ENCODE measurements at regions not wholly inside any gene's neighbourhood (a gene's known extent, or its start where the extent isn't known, plus 50 kb on each side); places are given as distances from the start of the nearest gene placed in this dataset.

DNA sequence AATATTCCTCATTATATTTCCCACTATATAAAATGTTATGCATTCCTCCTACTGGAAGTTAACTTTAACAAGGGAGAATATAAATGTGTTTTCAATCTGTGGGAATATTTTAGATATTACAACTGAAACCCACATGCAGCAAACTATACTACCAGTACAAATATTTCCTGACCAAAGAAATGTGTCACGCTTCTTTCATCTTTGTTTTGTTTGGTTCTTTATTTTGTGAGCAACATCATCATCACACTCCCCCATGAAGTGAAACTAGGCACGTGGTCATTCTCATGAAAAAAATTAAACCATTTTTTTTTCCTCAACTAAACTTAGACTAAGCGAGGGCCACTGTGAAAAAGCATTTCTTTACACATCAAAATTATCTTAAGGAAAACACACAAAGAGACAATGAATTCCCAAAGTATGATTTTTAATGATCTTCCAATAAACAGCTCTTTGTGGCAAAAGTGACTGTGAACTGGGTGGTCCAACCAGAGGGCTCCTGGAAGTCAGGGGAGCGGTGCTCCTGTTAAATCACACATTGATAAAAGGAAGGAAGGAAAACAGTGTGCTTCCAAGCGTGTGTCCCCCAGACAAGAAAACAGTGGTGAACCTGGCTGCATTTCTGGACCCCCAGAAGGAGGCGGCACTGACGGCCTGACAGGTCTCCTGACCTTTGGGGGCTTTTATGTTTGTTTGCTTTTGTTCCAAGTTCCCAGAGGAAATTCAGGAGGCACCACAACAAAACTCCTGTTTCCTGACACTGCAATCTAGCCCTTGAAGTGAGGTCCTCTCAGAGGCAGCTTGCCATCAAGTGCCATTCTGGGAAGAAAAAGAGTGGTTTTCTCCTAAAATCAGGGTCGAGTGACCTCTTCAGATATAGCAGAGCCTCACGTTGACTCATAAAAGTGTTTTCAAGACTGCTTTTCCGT, 166.8 kb upstream of the FOXQ1 start:
- peak; percentile 87 for DNase-seq

DNA sequence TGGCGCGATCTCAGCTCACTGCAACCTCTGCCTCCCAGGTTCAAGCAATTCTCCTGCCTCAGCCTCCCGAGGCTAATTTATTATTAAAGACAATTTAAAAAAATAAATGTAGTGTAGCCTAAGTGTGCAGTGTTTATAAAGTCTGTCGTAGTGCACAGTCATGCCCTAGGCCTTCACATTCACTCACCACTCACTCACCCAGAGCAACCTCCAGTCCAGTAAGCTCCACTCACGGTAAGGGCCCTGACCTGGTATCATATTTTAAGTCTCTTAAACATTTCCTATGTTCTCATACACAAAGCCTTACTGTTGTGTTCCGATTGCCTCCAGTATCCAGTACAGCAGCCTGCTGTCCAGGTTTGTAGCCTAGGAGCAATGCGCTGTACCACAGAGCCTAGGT, 168.2 kb upstream of the FOXQ1 start:
- peak; percentile 54 for DNase-seq

DNA sequence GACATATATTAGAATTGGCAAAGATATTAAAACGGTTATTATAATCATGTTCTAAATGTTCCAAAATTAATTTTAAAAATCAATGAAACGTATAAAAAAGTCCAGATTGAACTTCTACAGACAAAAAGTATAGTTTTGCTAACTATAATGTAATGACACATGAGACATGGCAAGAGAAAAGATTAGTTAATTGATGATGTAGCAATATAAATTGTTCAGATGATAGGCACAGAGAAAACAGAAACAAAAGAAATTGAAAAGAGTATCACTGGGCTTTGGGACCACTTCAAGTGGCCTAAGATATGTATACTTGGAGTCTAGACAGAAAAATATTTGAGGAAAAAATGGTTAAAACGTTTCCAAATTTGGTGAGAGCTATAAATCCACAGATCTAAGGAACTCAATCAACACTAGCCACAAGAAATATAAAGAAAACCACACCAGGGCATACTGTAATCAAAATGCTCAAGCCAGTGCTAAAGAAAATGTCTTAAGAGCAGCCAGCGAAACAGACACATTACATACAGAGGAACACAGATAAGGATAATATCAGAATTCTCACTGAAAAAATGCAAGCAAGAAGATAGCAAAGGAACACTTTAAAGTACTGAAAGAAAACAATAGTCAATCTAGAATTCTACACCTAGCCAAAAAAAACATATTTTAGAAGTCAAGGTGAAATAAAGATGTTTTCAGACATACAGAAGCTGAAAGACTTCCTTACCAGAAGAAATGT, 172.6 kb upstream of the FOXQ1 start:
- no peak for DNase-seq

- no peak for DNase-seq
Observed at GRCh38 chr6:1137849-1138248, 174.0 kb upstream of the FOXQ1 start.

GRCh38 chr6:1136827-1137226, 175.1 kb upstream of the FOXQ1 start:
- DNase-seq: no peak

DNA sequence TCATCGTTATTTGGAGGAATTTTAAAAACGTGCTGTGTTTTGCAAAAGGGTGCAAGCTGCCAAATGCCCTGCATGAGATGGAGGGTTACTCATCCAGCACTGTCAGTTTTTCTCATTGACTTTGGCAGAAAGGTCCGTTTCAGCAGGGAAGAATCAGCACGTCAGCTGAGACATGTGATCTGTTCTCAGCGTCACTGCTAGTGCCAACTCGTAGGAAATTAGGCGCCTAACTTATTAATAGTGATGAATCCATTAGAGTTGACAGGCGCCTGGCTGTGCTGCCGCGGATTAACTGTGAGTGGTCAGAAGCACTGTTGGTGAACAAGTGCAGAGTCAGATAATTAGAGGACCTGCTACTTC, 175.5 kb upstream of the FOXQ1 start:
- peak; percentile 88 for DNase-seq

DNA sequence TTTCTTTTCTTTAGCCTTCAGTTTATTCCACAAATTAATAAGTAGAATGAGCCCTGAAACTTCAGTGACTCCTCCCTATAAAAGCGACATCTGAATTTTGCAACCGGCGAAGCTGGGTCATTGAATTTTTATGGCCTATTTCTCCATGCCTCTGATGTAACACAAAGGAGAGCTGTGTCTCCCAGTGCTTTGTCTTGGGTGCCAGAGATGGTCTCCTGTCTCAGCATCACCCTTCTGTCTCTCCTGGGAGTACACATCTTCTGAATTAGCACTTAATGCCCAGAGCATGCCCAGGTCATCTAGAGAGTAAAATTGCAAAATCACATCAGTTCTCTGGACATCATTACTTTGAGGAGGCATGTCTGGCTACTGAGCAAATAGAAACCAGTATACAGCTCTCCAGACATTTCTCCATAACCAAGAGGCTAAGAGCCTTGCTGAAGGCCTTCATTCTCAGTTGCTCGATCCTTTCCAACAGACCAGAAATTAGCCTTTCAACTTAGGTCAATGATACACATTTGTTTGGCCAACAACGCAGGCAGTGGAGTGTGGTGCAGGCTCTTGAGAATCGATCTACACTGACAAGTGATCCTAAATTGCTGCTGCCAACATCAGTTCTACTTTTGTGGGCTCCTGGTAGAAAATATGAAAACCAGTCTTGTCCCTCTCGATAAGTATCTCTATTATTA, 176.0 kb upstream of the FOXQ1 start:
- DNase-seq: no peak

- DNase-seq: peak; percentile 92
Observed at GRCh38 chr6:1131285-1132079, 180.4 kb upstream of the FOXQ1 start.

DNA sequence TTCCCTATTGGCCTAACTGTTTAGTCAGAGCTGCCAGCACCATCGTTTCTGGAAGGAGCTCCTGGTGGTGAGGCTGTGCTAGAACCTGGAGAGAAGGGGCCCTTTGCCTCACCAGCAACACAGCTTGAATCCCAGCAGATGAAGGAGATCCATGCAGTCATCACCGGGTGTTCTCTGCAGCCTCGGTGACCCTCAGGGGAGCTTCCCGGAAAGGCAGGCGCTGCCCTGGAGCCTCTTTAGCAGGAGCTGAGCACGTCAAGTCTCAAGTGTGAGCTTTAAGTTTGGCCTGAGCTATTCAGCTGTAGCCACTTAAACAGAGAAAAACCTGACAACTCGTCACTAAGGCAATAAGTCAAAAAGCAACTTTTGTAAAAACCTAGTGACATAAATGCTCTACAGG, 181.2 kb upstream of the FOXQ1 start:
- DNase-seq: no peak

DNA sequence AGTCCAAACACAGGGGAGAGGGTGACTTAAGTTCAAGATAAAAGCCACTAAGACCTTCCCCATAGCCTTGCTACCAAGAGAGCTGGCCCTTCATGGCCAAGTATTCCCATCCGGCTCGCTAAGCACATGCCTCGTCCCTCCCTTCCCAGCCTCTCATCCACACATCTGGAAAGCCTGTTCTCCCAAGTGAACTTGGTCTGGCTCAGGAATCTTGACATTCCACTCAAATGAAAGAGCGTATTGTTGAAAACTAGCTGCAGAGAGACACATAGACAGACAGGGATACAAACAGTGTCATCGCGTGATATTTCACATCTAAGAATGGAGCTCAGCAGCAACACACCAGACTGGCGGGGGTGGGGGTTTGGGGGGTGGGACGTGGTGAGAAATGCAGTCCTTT, 182.8 kb upstream of the FOXQ1 start:
- peak; percentile 80 for DNase-seq

DNA sequence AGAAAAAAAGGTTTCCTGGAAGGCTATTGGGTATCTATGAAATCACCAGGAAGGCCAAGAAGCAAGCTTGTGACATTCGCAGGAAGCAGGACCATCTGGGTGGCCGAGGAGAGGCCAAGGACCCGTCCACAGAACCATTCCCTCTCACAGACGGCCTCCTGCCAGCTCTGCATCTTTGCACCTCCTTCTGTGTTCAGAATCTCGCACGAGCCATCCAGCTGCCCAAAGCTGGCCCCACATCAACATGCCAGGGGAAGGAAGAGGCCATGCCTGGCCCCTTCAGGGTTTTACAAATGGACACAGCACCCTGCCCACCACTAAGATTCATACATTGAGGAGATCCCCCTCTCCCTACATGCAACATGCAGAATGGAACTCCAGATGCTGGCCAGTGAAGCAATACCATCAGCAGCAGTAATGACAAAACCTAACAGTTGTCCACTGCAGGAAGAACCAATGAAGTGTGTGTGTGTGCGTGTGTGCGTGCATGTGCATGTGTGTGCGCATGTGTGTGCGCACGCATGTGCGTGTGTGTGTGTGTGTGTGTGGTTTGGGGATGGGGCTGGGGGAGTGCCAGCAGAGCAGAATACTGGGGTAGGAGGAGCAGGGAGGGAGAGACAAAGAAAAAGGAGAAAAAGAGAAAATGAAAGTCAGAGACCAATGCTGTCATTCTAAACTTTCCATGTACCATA, 184.2 kb upstream of the FOXQ1 start:
- no peak for DNase-seq

GRCh38 chr6:1127129-1127528, 184.8 kb upstream of the FOXQ1 start:
- no peak for DNase-seq

DNA sequence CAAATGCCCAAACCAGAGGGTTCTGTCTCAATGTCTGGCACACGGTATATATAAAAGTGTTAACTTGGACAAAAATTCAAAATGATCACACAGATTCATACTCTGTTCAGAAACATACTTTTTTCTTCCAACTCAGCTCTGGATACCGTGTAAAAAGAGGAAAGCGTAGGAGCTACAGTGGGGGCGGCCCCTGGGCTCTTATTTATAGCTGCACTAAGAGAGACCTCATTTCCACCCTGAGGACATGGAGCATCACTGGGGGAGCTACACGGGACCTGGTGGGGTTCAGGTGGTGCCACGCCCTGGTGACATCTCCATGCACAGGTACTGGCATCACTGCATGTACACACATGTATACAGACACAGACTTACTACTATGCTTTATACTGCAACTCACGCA, 185.9 kb upstream of the FOXQ1 start:
- DNase-seq: no peak

DNA sequence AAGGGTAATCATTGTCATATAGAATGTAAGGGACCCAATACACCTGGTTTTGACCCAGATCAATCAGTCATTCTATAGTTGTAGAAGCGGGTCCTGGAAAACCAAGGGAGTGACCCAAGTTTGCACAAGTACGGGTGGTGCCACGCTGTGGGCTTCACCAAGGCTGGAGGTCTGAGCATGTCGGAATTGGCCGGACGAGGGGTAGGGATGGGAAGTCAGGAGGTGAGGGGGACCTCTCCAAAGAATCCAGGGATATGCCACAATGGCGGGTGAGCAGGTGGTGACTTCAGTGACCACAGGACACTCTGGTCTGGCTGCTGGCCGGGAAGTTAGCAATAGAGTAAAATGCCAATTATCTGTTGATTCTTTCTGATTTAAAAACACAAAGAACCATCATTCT, 186.6 kb upstream of the FOXQ1 start:
- DNase-seq: no peak

DNA sequence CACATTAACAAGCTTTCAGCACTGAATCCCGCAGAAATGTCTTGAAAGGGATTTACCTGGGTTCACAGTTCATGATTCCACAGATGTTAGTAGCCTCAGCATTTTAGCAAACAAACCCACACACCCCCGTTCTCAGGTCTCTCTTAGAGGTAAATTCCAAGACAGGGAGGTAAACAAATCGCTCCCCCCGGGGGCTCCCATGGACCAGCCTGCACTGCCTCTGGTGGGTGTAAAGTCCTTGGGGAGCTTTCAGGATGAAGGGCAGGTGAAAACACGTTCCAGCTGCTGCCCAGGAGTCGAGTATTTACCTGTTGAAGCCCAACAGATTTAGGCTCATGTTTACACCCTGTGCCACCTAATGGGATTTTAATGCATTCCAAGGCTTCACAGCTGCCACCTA, 187.0 kb upstream of the FOXQ1 start:
- no peak for DNase-seq

DNA sequence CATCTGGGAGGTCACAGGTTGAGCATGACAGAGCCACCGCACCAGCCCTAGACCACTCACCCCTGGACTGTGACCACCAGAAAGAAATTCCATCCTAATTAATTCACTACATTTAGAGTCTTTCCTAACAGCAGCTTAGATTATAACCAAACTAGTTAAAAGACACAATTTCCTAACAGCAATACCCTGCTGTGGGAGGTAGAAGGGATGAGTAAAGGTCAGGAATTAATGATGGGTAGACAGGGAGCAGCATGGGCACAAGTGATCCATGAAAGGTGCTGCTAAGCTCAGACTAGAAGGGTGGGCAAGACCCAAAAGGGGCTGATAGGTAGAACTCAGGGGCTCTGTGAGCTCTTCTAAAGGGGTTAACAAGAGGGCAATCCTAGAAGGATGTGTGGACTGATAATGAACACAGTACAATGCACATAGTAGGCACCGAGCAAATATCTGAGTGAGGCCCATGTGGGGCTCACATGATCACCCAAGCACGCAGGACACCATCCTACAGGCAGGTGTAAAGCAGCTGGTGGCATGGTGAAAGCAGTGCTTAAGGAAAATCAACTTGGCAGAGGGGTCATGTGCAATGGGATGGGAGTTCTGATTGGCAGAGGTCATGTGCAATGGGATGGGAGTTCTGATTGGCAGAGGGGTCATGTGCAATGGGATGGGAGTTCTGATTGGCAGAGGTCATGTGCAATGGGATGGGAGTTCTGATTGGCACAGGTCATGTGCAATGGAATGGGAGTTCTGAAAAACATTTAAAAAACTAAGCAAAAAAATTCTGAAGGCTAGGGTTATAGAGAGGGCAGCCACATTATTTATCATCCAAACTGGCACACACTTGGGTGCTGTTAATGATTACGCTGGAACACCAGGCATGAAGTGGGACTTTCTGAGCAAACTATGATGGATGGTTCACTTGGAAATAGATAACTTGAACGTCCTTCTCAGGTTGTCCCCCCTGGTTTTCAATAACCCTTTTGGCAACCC, 188.2 kb upstream of the FOXQ1 start:
- no peak for DNase-seq

DNA sequence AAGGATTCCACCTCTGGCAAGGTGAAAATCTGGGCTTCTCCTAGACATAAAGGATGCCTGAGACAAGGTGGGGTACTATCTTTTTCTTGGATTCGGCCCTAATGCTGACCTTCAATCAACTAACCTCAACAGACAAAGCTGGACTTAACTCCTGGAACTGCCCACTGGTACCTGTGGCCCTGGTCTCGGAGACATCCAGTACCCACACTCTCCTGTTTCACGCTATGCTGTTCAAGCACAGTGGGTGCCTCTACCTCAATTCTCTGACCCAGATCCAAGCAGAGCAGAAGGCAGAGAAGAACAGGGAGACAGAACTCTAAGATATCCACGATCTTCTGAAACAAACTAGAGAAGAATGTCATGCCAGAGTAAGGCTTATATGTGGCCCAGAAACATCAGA, 189.8 kb upstream of the FOXQ1 start:
- no peak for DNase-seq

GRCh38 chr6:1118287-1118647, 193.6 kb upstream of the FOXQ1 start:
- DNase-seq: no peak

- no peak for DNase-seq
Observed at GRCh38 chr6:1117530-1118286, 194.2 kb upstream of the FOXQ1 start.

GRCh38 chr6:1116149-1116548, 195.7 kb upstream of the FOXQ1 start:
- DNase-seq: no peak
